ENCODE measurements at regions not wholly inside any gene's neighbourhood (a gene's known extent, or its start where the extent isn't known, plus 50 kb on each side); places are given as distances from the start of the nearest gene placed in this dataset.

DNA sequence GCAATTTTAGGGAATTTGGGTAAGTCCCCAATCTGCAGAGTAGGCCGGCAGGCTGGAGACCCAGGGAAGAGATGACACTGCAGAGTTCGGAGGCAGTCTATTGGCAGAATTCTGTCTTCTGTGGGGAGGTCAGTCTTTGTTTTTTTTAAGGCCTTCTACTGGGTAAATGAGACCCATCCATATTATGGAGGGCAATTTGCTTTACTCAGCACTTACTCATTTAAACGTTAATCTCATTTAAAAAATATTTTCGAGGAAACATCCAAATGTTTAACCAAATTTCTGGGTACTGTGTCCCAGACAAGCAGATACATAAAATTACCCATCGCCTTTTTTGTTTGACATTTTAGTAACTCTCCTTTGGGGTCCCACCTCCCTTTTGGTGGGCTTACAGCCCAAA, 139.5 kb downstream of the IRS1 start:
- H3K36me3 ChIP-seq = no peaks in the 10 kb centered on the region
- no peaks in the 10 kb centered on the region for H3K27me3 ChIP-seq (ENCODE audit: low read depth)
- no peak overlapping the region for H3K4me3 ChIP-seq
- intact Hi-C loops (cut with DNase I) = no loop called here
- no peaks in the 10 kb centered on the region for H3K9me3 ChIP-seq
- TF ChIP-seq, protein P1, sequence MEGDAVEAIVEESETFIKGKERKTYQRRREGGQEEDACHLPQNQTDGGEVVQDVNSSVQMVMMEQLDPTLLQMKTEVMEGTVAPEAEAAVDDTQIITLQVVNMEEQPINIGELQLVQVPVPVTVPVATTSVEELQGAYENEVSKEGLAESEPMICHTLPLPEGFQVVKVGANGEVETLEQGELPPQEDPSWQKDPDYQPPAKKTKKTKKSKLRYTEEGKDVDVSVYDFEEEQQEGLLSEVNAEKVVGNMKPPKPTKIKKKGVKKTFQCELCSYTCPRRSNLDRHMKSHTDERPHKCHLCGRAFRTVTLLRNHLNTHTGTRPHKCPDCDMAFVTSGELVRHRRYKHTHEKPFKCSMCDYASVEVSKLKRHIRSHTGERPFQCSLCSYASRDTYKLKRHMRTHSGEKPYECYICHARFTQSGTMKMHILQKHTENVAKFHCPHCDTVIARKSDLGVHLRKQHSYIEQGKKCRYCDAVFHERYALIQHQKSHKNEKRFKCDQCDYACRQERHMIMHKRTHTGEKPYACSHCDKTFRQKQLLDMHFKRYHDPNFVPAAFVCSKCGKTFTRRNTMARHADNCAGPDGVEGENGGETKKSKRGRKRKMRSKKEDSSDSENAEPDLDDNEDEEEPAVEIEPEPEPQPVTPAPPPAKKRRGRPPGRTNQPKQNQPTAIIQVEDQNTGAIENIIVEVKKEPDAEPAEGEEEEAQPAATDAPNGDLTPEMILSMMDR (IDR thresholded peaks at IDR 0.05) = no peak
- no peak for DNase-seq
- peaks cover 20% of the 10 kb centered on the region for H3K4me1 ChIP-seq
- H3K27ac ChIP-seq = peak overlapping the region; percentile 28
- no peak for ATAC-seq

GRCh38 chr2:226659410-226659809, 140.2 kb downstream of the IRS1 start:
- H3K27me3 ChIP-seq (ENCODE audit: low read depth) = no peaks in the 10 kb centered on the region
- no peak overlapping the region for H3K4me3 ChIP-seq
- peaks cover 20% of the 10 kb centered on the region for H3K4me1 ChIP-seq
- DNase-seq (no peak), ATAC-seq (no peak)
- no peak overlapping the region for H3K27ac ChIP-seq
- TF ChIP-seq, protein P1 (IDR thresholded peaks at IDR 0.05) = no peak
- no peaks in the 10 kb centered on the region for H3K9me3 ChIP-seq
- H3K36me3 ChIP-seq = no peaks in the 10 kb centered on the region
- intact Hi-C loops (cut with DNase I) = no loop called here

DNA sequence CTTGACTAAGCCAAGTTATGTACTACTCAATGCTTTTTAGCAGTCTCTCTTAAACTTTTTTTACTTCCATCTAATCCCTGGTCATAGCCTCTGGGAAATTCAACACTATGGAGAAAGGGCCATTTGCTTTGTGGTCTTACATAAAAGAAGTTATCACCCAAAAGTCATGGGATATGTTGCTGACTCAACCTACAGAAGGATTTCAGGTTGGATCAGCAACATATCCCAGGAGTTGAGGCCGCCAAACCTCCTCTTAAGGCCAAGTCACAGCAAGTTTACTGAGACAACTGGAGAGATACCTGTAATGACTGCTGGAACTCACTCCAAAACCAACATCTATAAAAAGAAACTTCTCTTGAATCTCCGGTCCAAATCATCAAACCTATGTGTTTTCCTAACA, 141.1 kb downstream of the IRS1 start:
- Histone ChIP-seq H3K36me3 (no peaks in the 10 kb centered on the region), H3K27ac (no peak overlapping the region), H3K4me1 (peaks cover 20% of the 10 kb centered on the region), H3K9me3 (no peaks in the 10 kb centered on the region), H3K4me3 (no peak overlapping the region), H3K27me3 (ENCODE audit: low read depth) (no peaks in the 10 kb centered on the region)
- DNase-seq = no peak
- intact Hi-C loops (cut with DNase I) = no loop called here
- TF ChIP-seq, protein P1 (IDR thresholded peaks at IDR 0.05) = no peak
- ATAC-seq = no peak

- H3K4me1 ChIP-seq = peaks cover 20% of the 10 kb centered on the region
- intact Hi-C loops (cut with DNase I) = no loop called here
- H3K9me3 ChIP-seq = no peaks in the 10 kb centered on the region
- H3K36me3 ChIP-seq = no peaks in the 10 kb centered on the region
- TF ChIP-seq, protein P1 (IDR thresholded peaks at IDR 0.05) = no peak
- no peak for ATAC-seq
- H3K4me3 ChIP-seq = no peak overlapping the region
- H3K27ac ChIP-seq = no peak overlapping the region
- no peak for DNase-seq
- H3K27me3 ChIP-seq (ENCODE audit: low read depth) = no peaks in the 10 kb centered on the region
Observed at GRCh38 chr2:226657340-226658053, 142.1 kb downstream of the IRS1 start.

- H3K9me3 ChIP-seq = no peaks in the 10 kb centered on the region
- no peak overlapping the region for H3K27ac ChIP-seq
- intact Hi-C loops (cut with DNase I) = no loop called here
- no peaks in the 10 kb centered on the region for H3K27me3 ChIP-seq (ENCODE audit: low read depth)
- peaks cover 20% of the 10 kb centered on the region for H3K4me1 ChIP-seq
- no peaks in the 10 kb centered on the region for H3K36me3 ChIP-seq
- TF ChIP-seq, protein P1 (IDR thresholded peaks at IDR 0.05) = no peak
- ATAC-seq (no peak), DNase-seq (no peak)
- H3K4me3 ChIP-seq = no peak overlapping the region
Observed at GRCh38 chr2:226656367-226656766, 143.3 kb downstream of the IRS1 start.
